GM18858 (cell line): ENCODE measurements at regions not wholly inside any gene's neighbourhood (a gene's known extent, or its start where the extent isn't known, plus 50 kb on each side); places are given as distances from the start of the nearest gene placed in this dataset.

Experiments
- ATAC-seq: cut with Tn5 transposase; IDR thresholded peaks from one replicate; pipeline ENCODE4 v1.9.1; 2021; ENCODE audit not compliant: unreplicated experiment

- no peak for ATAC-seq
These were observed 905.9 kb downstream of the CENPC start for GRCh38 chr4:66639361-66639760.

GRCh38 chr4:66636349-66636748 lies 909.0 kb downstream of the CENPC start:
- ATAC-seq: no peak

- no peak for ATAC-seq
These were observed 911.8 kb downstream of the CENPC start for GRCh38 chr4:66633477-66633876.

GRCh38 chr4:66629927-66630326 lies 915.4 kb downstream of the CENPC start:
- ATAC-seq: no peak

- no peak for ATAC-seq
These were observed 917.2 kb downstream of the CENPC start for GRCh38 chr4:66628146-66628545.

- ATAC-seq: no peak
These were observed 919.8 kb downstream of the CENPC start for GRCh38 chr4:66625480-66625879.

GRCh38 chr4:66613591-66613990 lies 931.7 kb downstream of the CENPC start:
- no peak for ATAC-seq

- ATAC-seq: no peak
These were observed 936.3 kb downstream of the CENPC start for GRCh38 chr4:66609014-66609413.

GRCh38 chr4:66606908-66607307 lies 936.6 kb upstream of the EPHA5 start:
- no peak for ATAC-seq

- no peak for ATAC-seq
These were observed 935.9 kb upstream of the EPHA5 start for GRCh38 chr4:66606215-66606614.

- no peak for ATAC-seq
These were observed 933.9 kb upstream of the EPHA5 start for GRCh38 chr4:66604192-66604591.

GRCh38 chr4:66602622-66603021 lies 932.3 kb upstream of the EPHA5 start:
- ATAC-seq: no peak

- no peak for ATAC-seq
These were observed 921.7 kb upstream of the EPHA5 start for GRCh38 chr4:66591968-66592367.

- no peak for ATAC-seq
These were observed 920.4 kb upstream of the EPHA5 start for GRCh38 chr4:66590488-66591215.

GRCh38 chr4:66589183-66589582 lies 918.9 kb upstream of the EPHA5 start:
- no peak for ATAC-seq

- no peak for ATAC-seq
These were observed 915.5 kb upstream of the EPHA5 start for GRCh38 chr4:66585767-66586166.

- no peak for ATAC-seq
These were observed 907.6 kb upstream of the EPHA5 start for GRCh38 chr4:66577922-66578321.

- ATAC-seq: no peak
These were observed 904.9 kb upstream of the EPHA5 start for GRCh38 chr4:66575008-66575696.

- no peak for ATAC-seq
These were observed 904.1 kb upstream of the EPHA5 start for GRCh38 chr4:66574145-66574978.

- ATAC-seq: no peak
These were observed 902.7 kb upstream of the EPHA5 start for GRCh38 chr4:66572949-66573348.

GRCh38 chr4:66571145-66571695 lies 900.9 kb upstream of the EPHA5 start:
- ATAC-seq: no peak
